GM12873 (cell line): ENCODE measurements at regions not wholly inside any gene's neighbourhood (a gene's known extent, or its start where the extent isn't known, plus 50 kb on each side); places are given as distances from the start of the nearest gene placed in this dataset.

Experiments used
- CTCF ChIP-seq: IDR thresholded peaks from 2 replicates; pipeline ENCODE4 v1.5.1; 2012; ENCODE audit warnings: low read depth, mild to moderate bottlenecking, moderate library complexity, low read length, control low read depth; ENCODE audit not compliant: insufficient read depth; ENCODE audit errors: missing control alignments

- TF ChIP-seq CTCF, result no peak
Observed at GRCh38 chr5:56669534-56670483, 145.5 kb upstream of the MAP3K1 start.

- TF ChIP-seq CTCF, result no peak
Observed at GRCh38 chr5:56668996-56669395, 146.4 kb upstream of the MAP3K1 start.

DNA sequence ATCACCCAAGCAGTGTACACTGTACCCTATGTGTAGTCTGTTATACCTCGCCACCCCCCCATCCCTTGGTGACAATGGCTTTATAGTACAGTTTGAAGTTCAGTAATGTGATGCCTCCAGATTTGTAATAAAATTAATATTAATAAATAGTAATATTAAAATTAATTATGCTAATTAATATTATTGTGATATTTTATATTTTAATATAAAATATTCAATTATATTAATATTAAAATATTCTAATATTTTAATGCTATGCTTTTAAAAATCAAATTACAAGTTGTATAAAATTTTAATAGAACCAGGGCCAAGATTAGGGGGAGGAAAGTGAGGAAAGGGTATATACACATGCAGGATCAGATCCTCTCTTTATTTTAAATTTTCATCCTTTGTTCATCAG, 147.7 kb upstream of the MAP3K1 start:
- TF ChIP-seq CTCF, result no peak

GRCh38 chr5:56666901-56667300, 148.4 kb upstream of the MAP3K1 start:
- no peak for TF ChIP-seq CTCF

DNA sequence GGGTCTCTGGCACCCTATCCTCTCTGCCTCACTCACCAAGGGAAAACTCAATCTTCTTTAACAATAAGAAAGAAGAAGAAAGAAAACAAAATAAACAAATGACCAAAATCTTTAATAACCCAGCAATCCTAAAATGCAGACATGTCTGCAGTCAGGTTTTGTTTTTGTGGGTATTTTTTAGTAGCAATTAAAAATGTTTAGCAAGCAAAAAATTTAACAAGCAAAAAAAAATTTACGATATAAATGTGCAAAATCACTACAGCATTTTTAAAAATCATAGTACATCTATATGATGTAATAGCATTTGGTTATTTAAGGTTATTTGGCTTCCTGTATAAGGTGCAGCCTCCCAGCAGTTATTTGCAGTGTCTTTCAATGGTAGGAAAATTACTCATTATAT, 151.3 kb upstream of the MAP3K1 start:
- no peak for TF ChIP-seq CTCF

DNA sequence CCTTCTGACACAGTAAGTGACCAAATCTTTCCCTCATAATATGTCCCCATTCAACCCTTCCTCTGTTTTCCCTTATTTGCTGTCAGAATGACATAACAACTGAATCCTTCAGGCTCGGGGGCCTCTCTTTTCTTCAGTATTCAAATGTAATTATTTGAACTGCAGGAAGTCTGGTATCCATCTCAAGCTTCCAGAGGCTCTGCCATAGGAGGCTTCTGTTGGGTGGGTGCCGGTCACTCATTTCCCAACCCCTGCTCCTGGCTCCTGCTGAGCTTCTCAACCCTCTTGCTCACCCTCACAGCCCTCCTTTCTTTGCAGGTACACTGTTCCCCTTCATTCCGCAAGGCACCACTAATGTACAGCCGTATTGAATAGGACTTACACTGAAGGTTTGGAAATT, 151.8 kb upstream of the MAP3K1 start:
- no peak for TF ChIP-seq CTCF

GRCh38 chr5:56662893-56663292, 152.5 kb upstream of the MAP3K1 start:
- no peak for TF ChIP-seq CTCF
